Osteoblast (primary cell): ENCODE measurements at regions not wholly inside any gene's neighbourhood (a gene's known extent, or its start where the extent isn't known, plus 50 kb on each side); places are given as distances from the start of the nearest gene placed in this dataset.
"Not testable (repeated sequence)": the region's sequence is repeated elsewhere in the genome, so short reads cannot be mapped to it uniquely, and the experiment has no call there.

ENCODE experiments used
- DNase-seq: peaks from one replicate; pipeline ENCODE4 v3.0.0; 2011; ENCODE audit warnings: low spot score, mixed read lengths; ENCODE audit not compliant: insufficient read length; ENCODE audit errors: missing footprints
- H2AFZ ChIP-seq: 2 replicates; pipeline ENCODE4 v1.6.0; 2011; ENCODE audit warnings: mild to moderate bottlenecking, low read length
- H3K27ac ChIP-seq: 2 replicates; pipeline ENCODE4 v1.5.1; 2011; ENCODE audit warnings: mild to moderate bottlenecking, low read depth, low read length, moderate library complexity
- H3K27me3 ChIP-seq: 2 replicates; pipeline ENCODE4 v1.6.0; 2012; ENCODE audit warnings: mild to moderate bottlenecking, control low read depth, inconsistent platforms, low read length, moderate library complexity; ENCODE audit not compliant: insufficient read depth
- H3K36me3 ChIP-seq: 2 replicates; pipeline ENCODE4 v1.5.1; 2011; ENCODE audit warnings: mild to moderate bottlenecking, low read length, control low read depth, moderate library complexity; ENCODE audit not compliant: insufficient read depth
- H3K4me1 ChIP-seq: 2 replicates; pipeline ENCODE4 v1.5.1; 2011; ENCODE audit warnings: mild to moderate bottlenecking, low read length, control low read depth, moderate library complexity; ENCODE audit not compliant: insufficient read depth
- H3K4me2 ChIP-seq: 2 replicates; pipeline ENCODE4 v1.6.0; 2011; ENCODE audit warnings: mild to moderate bottlenecking, low read length; ENCODE audit not compliant: insufficient read depth
- H3K4me3 ChIP-seq: fragments of 200-600 bp; sonication (generic); 3 replicates; pipeline ENCODE4 v1.5.1; 2012; ENCODE audit warnings: mild to moderate bottlenecking, low read length, inconsistent platforms; ENCODE audit not compliant: insufficient read depth
- H3K79me2 ChIP-seq: 2 replicates; pipeline ENCODE4 v1.6.0; 2012; ENCODE audit warnings: mild to moderate bottlenecking, low read length, control low read depth, inconsistent platforms; ENCODE audit not compliant: insufficient read depth
- H3K9me3 ChIP-seq: 2 replicates; pipeline ENCODE4 v1.5.1; 2011; ENCODE audit warnings: low read depth, low read length, control low read depth
- H4K20me1 ChIP-seq: 2 replicates; pipeline ENCODE4 v1.6.0; 2012; ENCODE audit warnings: mild to moderate bottlenecking, low read length, control low read depth; ENCODE audit not compliant: insufficient read depth
- TF ChIP-seq, protein P1 (sequence below): IDR thresholded peaks from 2 replicates; pipeline ENCODE4 v1.5.1; 2011; ENCODE audit warnings: mild to moderate bottlenecking, low read depth, low read length, moderate library complexity; ENCODE audit errors: extremely low read depth

DNA sequence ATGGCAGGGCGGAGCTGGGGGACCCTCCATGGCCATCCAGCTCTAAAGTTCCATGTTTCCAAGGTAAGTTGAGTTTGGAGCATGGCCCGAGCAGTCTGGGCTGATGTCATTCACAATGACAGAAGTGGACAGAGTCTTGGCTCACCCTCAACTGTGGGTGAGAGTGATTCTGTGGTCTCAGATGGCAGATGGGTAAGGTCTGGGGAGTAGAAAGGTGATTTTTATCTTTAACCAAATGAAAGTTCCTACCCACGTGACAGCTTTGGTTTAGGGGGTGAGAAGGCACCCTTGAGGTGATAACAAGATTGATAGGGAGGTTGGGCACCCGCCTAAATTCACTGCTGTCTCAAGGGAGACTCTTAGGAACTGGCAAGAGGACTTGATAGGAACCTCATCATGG is 57.6 kb upstream of the PDZD8 start:
- no peak for DNase-seq
- no peak overlapping the region for H3K4me3 ChIP-seq
- TF ChIP-seq, protein P1, sequence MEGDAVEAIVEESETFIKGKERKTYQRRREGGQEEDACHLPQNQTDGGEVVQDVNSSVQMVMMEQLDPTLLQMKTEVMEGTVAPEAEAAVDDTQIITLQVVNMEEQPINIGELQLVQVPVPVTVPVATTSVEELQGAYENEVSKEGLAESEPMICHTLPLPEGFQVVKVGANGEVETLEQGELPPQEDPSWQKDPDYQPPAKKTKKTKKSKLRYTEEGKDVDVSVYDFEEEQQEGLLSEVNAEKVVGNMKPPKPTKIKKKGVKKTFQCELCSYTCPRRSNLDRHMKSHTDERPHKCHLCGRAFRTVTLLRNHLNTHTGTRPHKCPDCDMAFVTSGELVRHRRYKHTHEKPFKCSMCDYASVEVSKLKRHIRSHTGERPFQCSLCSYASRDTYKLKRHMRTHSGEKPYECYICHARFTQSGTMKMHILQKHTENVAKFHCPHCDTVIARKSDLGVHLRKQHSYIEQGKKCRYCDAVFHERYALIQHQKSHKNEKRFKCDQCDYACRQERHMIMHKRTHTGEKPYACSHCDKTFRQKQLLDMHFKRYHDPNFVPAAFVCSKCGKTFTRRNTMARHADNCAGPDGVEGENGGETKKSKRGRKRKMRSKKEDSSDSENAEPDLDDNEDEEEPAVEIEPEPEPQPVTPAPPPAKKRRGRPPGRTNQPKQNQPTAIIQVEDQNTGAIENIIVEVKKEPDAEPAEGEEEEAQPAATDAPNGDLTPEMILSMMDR: no peak

DNA sequence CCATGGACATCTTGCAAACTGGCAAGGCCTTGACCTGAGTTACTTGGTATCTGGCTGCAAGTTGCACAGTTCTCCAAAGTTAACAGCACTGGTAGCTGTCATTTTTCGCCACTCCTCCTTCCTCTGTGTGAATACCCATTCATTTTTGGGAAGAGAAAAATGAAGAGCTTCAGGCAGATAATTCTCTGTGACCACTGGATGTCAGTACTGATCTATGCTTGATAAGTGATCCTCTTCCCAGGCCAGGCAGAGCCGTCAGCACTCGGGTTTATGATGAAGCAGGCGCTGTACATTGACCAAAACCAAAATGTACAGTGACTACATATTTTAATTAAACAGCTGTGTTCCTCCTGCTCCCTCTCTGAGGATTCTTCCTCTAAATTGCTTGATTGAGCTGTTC is 55.9 kb upstream of the PDZD8 start:
- H3K4me1 ChIP-seq: peaks cover 6% of the 10 kb centered on the region
- H3K4me3 ChIP-seq: no peak overlapping the region
- no peaks in the 10 kb centered on the region for H3K9me3 ChIP-seq
- TF ChIP-seq, protein P1: peak; percentile 65
- H3K36me3 ChIP-seq: no peaks in the 10 kb centered on the region
- H3K27me3 ChIP-seq: peaks cover 2% of the 10 kb centered on the region
- H3K27ac ChIP-seq: no peak overlapping the region
- H3K4me2 ChIP-seq: peak overlapping the region; percentile 32
- H3K79me2 ChIP-seq: no peaks in the 10 kb centered on the region
- no peaks in the 10 kb centered on the region for H4K20me1 ChIP-seq
- DNase-seq: peak; percentile 82
- H2AFZ ChIP-seq: peak overlapping the region; percentile 36

More for the DNA sequence above, 57.6 kb upstream of the PDZD8 start:
- Histone ChIP-seq H4K20me1 (no peaks in the 10 kb centered on the region), H3K9me3 (no peaks in the 10 kb centered on the region), H3K4me1 (peaks cover 6% of the 10 kb centered on the region), H3K27me3 (peaks cover 2% of the 10 kb centered on the region), H3K79me2 (no peaks in the 10 kb centered on the region), H2AFZ (no peak overlapping the region), H3K27ac (no peak overlapping the region), H3K4me2 (no peak overlapping the region), H3K36me3 (no peaks in the 10 kb centered on the region)

DNA sequence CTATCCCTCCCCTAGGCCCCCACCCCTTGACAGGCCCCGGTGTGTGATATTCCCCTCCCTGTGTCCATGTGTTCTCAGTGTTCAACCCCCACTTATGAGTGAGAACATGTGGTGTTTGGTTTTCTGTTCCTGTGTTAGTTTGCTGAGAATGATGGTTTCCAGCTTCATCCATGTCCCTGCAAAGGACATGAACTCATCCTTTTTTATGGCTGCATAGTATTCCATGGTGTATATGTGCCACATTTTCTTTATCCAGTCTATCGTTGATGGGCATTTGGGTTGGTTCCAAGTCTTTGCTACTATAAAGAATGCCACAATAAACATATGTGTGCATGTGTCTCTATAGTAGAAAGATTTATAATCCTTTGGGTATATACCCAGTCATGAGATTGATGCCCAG is 55.3 kb upstream of the PDZD8 start:
- H3K36me3 ChIP-seq, H3K27ac ChIP-seq, H2AFZ ChIP-seq, H3K4me2 ChIP-seq, H3K4me1 ChIP-seq, H3K27me3 ChIP-seq, H3K9me3 ChIP-seq, DNase-seq, H4K20me1 ChIP-seq, H3K79me2 ChIP-seq, H3K4me3 ChIP-seq: not testable (repeated sequence)

DNA sequence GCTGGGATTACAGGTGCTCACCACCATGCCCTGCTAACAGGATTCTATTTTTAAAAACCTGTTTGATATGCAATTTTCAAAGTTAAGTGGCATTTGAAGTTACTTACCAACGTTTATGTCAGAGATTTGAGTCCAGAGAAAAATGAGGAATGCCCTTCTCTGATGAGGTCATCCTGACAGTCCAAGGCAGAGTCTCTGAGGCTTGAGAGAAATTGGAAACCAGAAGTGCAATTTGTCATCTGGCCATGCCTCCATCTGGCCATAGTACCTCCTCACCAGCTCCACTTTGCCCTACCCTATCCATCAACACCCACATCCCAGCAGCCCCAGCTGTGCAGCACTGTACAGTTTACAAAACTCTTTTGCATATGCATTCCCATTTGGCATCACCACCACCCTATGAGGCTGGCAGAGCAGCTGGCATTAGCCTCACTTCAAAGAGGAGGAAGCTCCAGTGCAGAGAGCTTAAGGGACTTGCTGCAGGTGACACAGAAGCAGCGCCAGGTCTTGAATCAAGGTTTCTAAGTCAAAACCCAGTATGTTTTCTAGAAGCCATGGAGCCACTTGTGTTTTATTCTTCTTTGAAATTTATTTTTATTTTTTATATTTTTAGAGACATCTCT is 54.5 kb upstream of the PDZD8 start:
- Histone ChIP-seq H3K4me2 (no peak overlapping the region), H2AFZ (no peak overlapping the region), H3K9me3 (no peaks in the 10 kb centered on the region), H3K27me3 (peaks cover 5% of the 10 kb centered on the region), H4K20me1 (no peaks in the 10 kb centered on the region), H3K79me2 (no peaks in the 10 kb centered on the region), H3K4me3 (no peak overlapping the region), H3K36me3 (no peaks in the 10 kb centered on the region), H3K27ac (no peak overlapping the region), H3K4me1 (peaks cover 6% of the 10 kb centered on the region)
- DNase-seq: peak; percentile 47
- TF ChIP-seq, protein P1: no peak
